K562 (cell line): ENCODE measurements at regions not wholly inside any gene's neighbourhood (a gene's known extent, or its start where the extent isn't known, plus 50 kb on each side); places are given as distances from the start of the nearest gene placed in this dataset.

Experiments
- ATAC-seq: fragments of 200-7000 bp; cut with Tn5 transposase; 3 replicates; pipeline ENCODE4 v1.9.1; 2020; ENCODE audit warnings: moderate library complexity
- BruUV-seq: library from RNA; stranded (reverse); fragments of 400-500 nt; replicated peaks from 2 replicates; lab custom pipeline; 2021; lab: Mats Ljungman, UMichigan
- CTCF ChIA-PET: fragments of 300-600 bp; formaldehyde crosslinking; extraction: SDS; loops from one replicate; lab custom pipeline; 2021; ENCODE audit warnings: low intra/inter-chr PET ratio; lab: Yijun Ruan, JAX
- POLR2A ChIA-PET: fragments of 300-600, 350-650 bp; sonication (Branson Sonifier 250); formaldehyde crosslinking; extraction: SDS; loops from one replicate; lab custom pipeline; 2021; ENCODE audit warnings: antibody characterized with exemption, inconsistent platforms; lab: Yijun Ruan, JAX
- DNase-seq, 4 experiments: peaks; one replicate each; pipeline versions ENCODE4 v3.0.0 to v3.0.0-alpha.2; 2011 to 2018; ENCODE audit warnings: low spot score in 3 of 4, mixed read lengths in 3 of 4; ENCODE audit errors: extremely low read depth in 1 of 4
- FAIRE-seq: peaks from 2 replicates; lab custom pipeline; 2011; peaks lifted over from hg19 to GRCh38; lab: Jason Lieb, UNC
- H2AFZ ChIP-seq: 2 replicates; pipeline ENCODE4 v1.6.0; 2011; ENCODE audit warnings: low read depth, low read length, control low read depth, inconsistent platforms
- H3K27ac ChIP-seq: fragments of 200-600 bp; 3 replicates; pipeline ENCODE4 v1.8.0; 2011; ENCODE audit warnings: low read depth, mild to moderate bottlenecking, control low read depth, inconsistent platforms, low read length, moderate library complexity, mixed read lengths; ENCODE audit errors: extremely low read depth
- H3K27me3 ChIP-seq, 2 experiments: fragments of 300-600 bp in 1 of 2; 2 replicates in 1 of 2; 3 replicates in 1 of 2; pipeline versions ENCODE4 v1.6.0 to v1.8.0; 2011; ENCODE audit warnings: inconsistent platforms in 2 of 2, low read length in 2 of 2, mild to moderate bottlenecking in 1 of 2, mixed read lengths in 1 of 2, moderate library complexity in 1 of 2; ENCODE audit not compliant: control insufficient read depth in 2 of 2, insufficient read depth in 2 of 2
- H3K36me3 ChIP-seq: fragments of 300-600 bp; 3 replicates; pipeline ENCODE4 v1.8.0; 2011; ENCODE audit warnings: mild to moderate bottlenecking, low read length, inconsistent platforms; ENCODE audit not compliant: control insufficient read depth, insufficient read depth
- H3K4me1 ChIP-seq, 2 experiments: fragments of 200-600 bp in 1 of 2; replicated peaks in 1 of 2; 2 replicates in 1 of 2; 3 replicates in 1 of 2; pipeline versions ENCODE4 v1.5.1 to v1.8.0; 2011; ENCODE audit warnings: inconsistent platforms in 2 of 2, low read length in 2 of 2, mild to moderate bottlenecking in 1 of 2, mixed read lengths in 1 of 2, moderate library complexity in 1 of 2; ENCODE audit not compliant: control insufficient read depth in 2 of 2, insufficient read depth in 2 of 2
- H3K4me2 ChIP-seq: 2 replicates; pipeline ENCODE4 v1.6.1; 2011; ENCODE audit warnings: low read length, control low read depth, inconsistent platforms, mixed read lengths; ENCODE audit not compliant: insufficient read depth
- H3K4me3 ChIP-seq: fragments of 200-600 bp; sonication (generic), shearing (Covaris generic); 2 replicates; pipeline ENCODE4 v1.5.1; 2016; ENCODE audit warnings: control low read depth, inconsistent platforms
- H3K79me2 ChIP-seq: fragments of 200-600 bp; 3 replicates; pipeline ENCODE4 v1.8.0; 2011; ENCODE audit warnings: low read length, inconsistent platforms; ENCODE audit not compliant: control insufficient read depth, insufficient read depth
- H3K9ac ChIP-seq, 2 experiments: 2 replicates each; pipeline versions ENCODE4 v1.6.0 to v1.6.1; 2011; ENCODE audit warnings: low read depth in 2 of 2, low read length in 2 of 2, control low read depth in 1 of 2, inconsistent platforms in 1 of 2, mild to moderate bottlenecking in 1 of 2, mixed read lengths in 1 of 2; ENCODE audit not compliant: insufficient read depth in 1 of 2
- H3K9me1 ChIP-seq: one replicate; pipeline ENCODE4 v1.6.0; 2011; ENCODE audit warnings: inconsistent platforms, mild to moderate bottlenecking, low read length, moderate library complexity; ENCODE audit not compliant: control insufficient read depth, insufficient read depth
- H3K9me3 ChIP-seq: replicated peaks from 2 replicates; pipeline ENCODE4 v1.5.1; 2011; ENCODE audit warnings: low read depth, low read length, inconsistent platforms; ENCODE audit not compliant: control insufficient read depth, insufficient read depth
- H4K20me1 ChIP-seq: replicated peaks from 2 replicates; pipeline ENCODE4 v1.6.1; 2011; ENCODE audit warnings: low read length, inconsistent platforms, mixed read lengths; ENCODE audit not compliant: control insufficient read depth, insufficient read depth
- ERF ChIP-seq: fragments of 450-650 bp; formaldehyde crosslinking; IDR thresholded peaks from 2 replicates; pipeline ENCODE4 v1.4.0; 2020; ENCODE audit warnings: mild to moderate bottlenecking, mixed read lengths
- FOS ChIP-seq: IDR thresholded peaks from 3 replicates; pipeline ENCODE4 v1.6.1; 2011; ENCODE audit not compliant: insufficient read length; ENCODE audit errors: extremely low read depth
- FOXO4 ChIP-seq: fragments of 450-650 bp; formaldehyde crosslinking; IDR thresholded peaks from 2 replicates; pipeline ENCODE4 v1.4.0; 2020; ENCODE audit warnings: mild to moderate bottlenecking, moderate library complexity
- HMGXB4 ChIP-seq: sonication (generic); formaldehyde crosslinking; IDR thresholded peaks from 2 replicates; pipeline ENCODE4 v1.8.1; 2023; ENCODE audit warnings: mild to moderate bottlenecking, missing genetic modification reagents
- KDM2B ChIP-seq: fragments of 250-450 bp; sonication (Bioruptor Pico); IDR thresholded peaks from 2 replicates; pipeline ENCODE4 v1.8.0; 2021; ENCODE audit warnings: mild to moderate bottlenecking, moderate library complexity
- MLLT1 ChIP-seq, 2 experiments: fragments of 450-650 bp; IDR thresholded peaks; 2 replicates each; pipeline ENCODE4 v1.6.1; 2016
- PCBP1 ChIP-seq: fragments of 200-400 bp; formaldehyde crosslinking; IDR thresholded peaks from 2 replicates; pipeline ENCODE4 v1.6.1; 2018; ENCODE audit warnings: mild to moderate bottlenecking, low read depth, low read length; ENCODE audit not compliant: poor library complexity, severe bottlenecking
- PYGO2 ChIP-seq: fragments of 450-650 bp; IDR thresholded peaks from 2 replicates; pipeline ENCODE4 v1.6.1; 2016; ENCODE audit warnings: mild to moderate bottlenecking, missing genetic modification characterization, moderate library complexity, missing compliant biosample characterization
- TCF7L2 ChIP-seq: fragments of 150-350 bp; IDR thresholded peaks from 2 replicates; pipeline ENCODE4 v1.6.1; 2016; ENCODE audit warnings: low read depth, mild to moderate bottlenecking, low read length, moderate library complexity
- ZBTB34 ChIP-seq: fragments of 250-450 bp; sonication (Bioruptor Pico); IDR thresholded peaks from 2 replicates; pipeline ENCODE4 v1.8.0; 2021; ENCODE audit warnings: mild to moderate bottlenecking, moderate library complexity
- ZBTB49 ChIP-seq: sonication (generic); formaldehyde crosslinking; IDR thresholded peaks from 2 replicates; pipeline ENCODE4 v1.8.0; 2022; ENCODE audit warnings: missing genetic modification reagents, mild to moderate bottlenecking, borderline replicate concordance
- ZNF121 ChIP-seq: sonication (generic); formaldehyde crosslinking; conservative IDR thresholded peaks from 2 replicates; pipeline ENCODE4 v1.8.0; 2022; ENCODE audit warnings: missing genetic modification reagents
- ZNF134 ChIP-seq: fragments of 250-450 bp; sonication (Bioruptor Pico); conservative IDR thresholded peaks from 2 replicates; pipeline ENCODE4 v1.4.0; 2020
- ZNF23 ChIP-seq: fragments of 250-450 bp; sonication (Bioruptor Pico); IDR thresholded peaks from 2 replicates; pipeline ENCODE4 v1.4.0; 2020; ENCODE audit warnings: mild to moderate bottlenecking
- ZNF436 ChIP-seq: fragments of 250-450, 450-650 bp; sonication (Bioruptor Pico); formaldehyde crosslinking; IDR thresholded peaks from 2 replicates; pipeline ENCODE4 v1.7.0; 2020; ENCODE audit warnings: mild to moderate bottlenecking
- in situ Hi-C: fragments of 300-500 bp; cut with MboI; formaldehyde crosslinking; loops from 4 replicates; pipeline ENCODE4 v1.15.0; 2018; ENCODE audit warnings: inconsistent platforms, mixed read lengths
- intact Hi-C: fragments of 100-400 bp; cut with micrococcal nuclease; formaldehyde crosslinking; loops from 2 replicates; pipeline ENCODE4 v1.14.2; 2022

GRCh38 chrX:148361641-148362040 is 138.8 kb upstream of the AFF2 start:
- no peak overlapping the region for H3K9ac ChIP-seq
- no peaks in the 10 kb centered on the region for H3K36me3 ChIP-seq
- no TSS peak for BruUV-seq
- H3K27me3 ChIP-seq: no peaks in the 10 kb centered on the region
- no peaks in the 10 kb centered on the region for H3K9me3 ChIP-seq
- H3K79me2 ChIP-seq: no peaks in the 10 kb centered on the region
- no peak overlapping the region for H3K27ac ChIP-seq
- no peak for FAIRE-seq
- ChIA-PET CTCF (no interaction called here), POLR2A (no interaction called here)
- intact Hi-C loops: no loop called here
- no peak for TF ChIP-seq PYGO2
- no peak for TF ChIP-seq ZBTB34 (CRISPR knock-in tag)
- no peak for TF ChIP-seq FOS
- no peak for TF ChIP-seq ZNF121 (CRISPR knock-in tag)
- no peak for TF ChIP-seq ERF (CRISPR knock-in tag)
- TF ChIP-seq PCBP1: no peak
- no peak for TF ChIP-seq ZNF23
- TF ChIP-seq KDM2B (CRISPR knock-in tag): no peak
- TF ChIP-seq HMGXB4: no peak
- no peak for TF ChIP-seq ZNF436 (CRISPR knock-in tag)
- TF ChIP-seq MLLT1 (IDR thresholded peaks at IDR 0.05): no peak
- no peak for TF ChIP-seq TCF7L2
- no peak for TF ChIP-seq ZBTB49 (CRISPR knock-in tag)
- no peak for TF ChIP-seq ZNF134 (CRISPR knock-in tag)
- no peak for TF ChIP-seq FOXO4 (CRISPR knock-in tag)
- no peak overlapping the region for H2AFZ ChIP-seq
- no peak for DNase-seq
- H3K4me3 ChIP-seq: no peak overlapping the region
- H4K20me1 ChIP-seq: no peaks in the 10 kb centered on the region
- no peak for ATAC-seq
- H3K4me2 ChIP-seq: no peak overlapping the region
- no peaks in the 10 kb centered on the region for H3K9me1 ChIP-seq
- in situ Hi-C loops: no loop called here
- H3K4me1 ChIP-seq: no peaks in the 10 kb centered on the region
